AG10803 (cell line): ENCODE measurements at regions not wholly inside any gene's neighbourhood (a gene's known extent, or its start where the extent isn't known, plus 50 kb on each side); places are given as distances from the start of the nearest gene placed in this dataset.

Source experiments
- DNase-seq: peaks from one replicate; pipeline ENCODE4 v3.0.0; 2010; ENCODE audit warnings: low read depth
- H3K4me3 ChIP-seq: 2 replicates; pipeline ENCODE4 v1.5.1; 2011; ENCODE audit warnings: mild to moderate bottlenecking, low read length, control low read depth
- CTCF ChIP-seq: conservative IDR thresholded peaks from 2 replicates; pipeline ENCODE4 v1.5.1; 2011; ENCODE audit warnings: mild to moderate bottlenecking, low read length, control low read depth, inconsistent platforms

DNA sequence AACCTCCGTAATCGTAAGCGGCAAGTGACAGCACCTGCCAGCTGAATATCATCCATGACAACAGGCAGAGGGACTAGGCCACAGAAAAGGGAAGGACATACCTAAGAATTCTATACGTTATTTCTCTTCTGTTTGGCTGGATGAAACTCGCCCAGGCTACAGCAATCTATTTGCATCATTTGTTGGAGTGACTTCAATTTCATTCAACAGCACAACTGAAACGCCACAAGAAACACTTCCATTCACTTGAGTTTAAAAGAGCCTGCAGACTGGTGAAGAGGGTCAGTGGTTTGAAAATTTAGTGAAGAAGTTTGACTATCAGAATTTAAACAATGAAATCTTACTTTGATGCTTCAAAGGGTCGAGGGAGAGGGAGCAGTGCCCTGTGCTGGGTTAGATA is 378.7 kb downstream of the LMO4 start:
- no peak overlapping the region for H3K4me3 ChIP-seq
- no peak for TF ChIP-seq CTCF
- no peak for DNase-seq

DNA sequence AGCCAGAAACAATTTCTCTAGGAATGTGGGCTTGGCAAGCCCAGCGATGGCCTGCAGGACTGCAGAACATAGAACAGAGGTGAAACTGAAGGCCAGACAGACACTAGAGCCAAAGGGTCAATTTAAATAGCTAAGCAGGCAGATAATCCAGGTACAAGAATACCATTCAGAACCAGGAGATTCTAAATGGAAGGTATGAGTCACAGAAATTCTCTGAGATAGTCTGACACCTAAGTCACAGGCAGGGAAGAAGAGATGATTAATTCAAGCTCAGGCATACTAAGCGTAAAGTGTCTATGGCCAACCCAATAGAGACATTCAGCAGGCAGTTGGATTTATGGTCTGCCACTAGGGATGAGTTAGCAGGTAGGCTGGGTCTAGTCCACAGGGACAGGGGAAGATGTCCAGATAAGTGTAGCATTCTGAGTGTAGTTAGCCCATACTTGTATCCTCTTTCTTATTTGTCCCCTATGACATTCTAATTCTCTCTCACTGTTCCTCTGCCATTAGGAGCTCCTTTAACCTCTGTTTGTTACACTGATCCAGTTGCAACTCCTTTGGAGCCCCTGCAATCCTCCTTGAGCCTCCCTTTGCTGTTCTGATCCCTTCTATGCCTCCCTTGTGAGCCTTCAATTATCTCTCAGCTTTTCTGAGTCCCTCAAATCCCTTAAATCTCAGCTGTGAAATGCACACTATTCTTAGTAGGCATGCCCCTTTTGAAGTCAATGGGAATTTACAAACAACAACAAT is 383.8 kb downstream of the LMO4 start:
- DNase-seq = no peak
- no peak for TF ChIP-seq CTCF
- no peak overlapping the region for H3K4me3 ChIP-seq

- no peak overlapping the region for H3K4me3 ChIP-seq
- TF ChIP-seq CTCF = no peak
- DNase-seq = no peak
These were observed 385.6 kb downstream of the LMO4 start for GRCh38 chr1:87714278-87714677.

- no peak overlapping the region for H3K4me3 ChIP-seq
- TF ChIP-seq CTCF = no peak
- DNase-seq = no peak
These were observed 386.4 kb downstream of the LMO4 start for GRCh38 chr1:87715052-87715451.

DNA sequence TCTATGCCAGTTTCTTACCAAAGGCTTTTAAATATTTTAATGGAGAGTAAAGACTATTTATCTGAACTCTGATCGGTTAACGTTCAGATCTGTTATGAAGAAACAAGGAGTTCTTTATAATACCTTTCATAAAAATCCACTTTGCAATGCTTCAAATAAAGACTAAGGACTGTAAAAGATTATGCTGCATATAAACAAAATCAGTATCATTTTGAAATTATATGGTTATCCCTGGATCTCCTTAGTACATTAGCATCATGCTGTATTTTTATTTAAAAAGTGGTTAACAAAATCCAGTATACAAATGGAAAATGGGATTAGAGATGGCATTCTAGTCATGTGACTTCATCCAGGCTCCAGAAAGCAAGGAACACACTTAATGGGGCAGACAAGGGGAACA is 386.8 kb downstream of the LMO4 start:
- no peak overlapping the region for H3K4me3 ChIP-seq
- DNase-seq = no peak
- no peak for TF ChIP-seq CTCF

- DNase-seq = no peak
- no peak overlapping the region for H3K4me3 ChIP-seq
- TF ChIP-seq CTCF = no peak
These were observed 388.5 kb downstream of the LMO4 start for GRCh38 chr1:87717157-87717670.

DNA sequence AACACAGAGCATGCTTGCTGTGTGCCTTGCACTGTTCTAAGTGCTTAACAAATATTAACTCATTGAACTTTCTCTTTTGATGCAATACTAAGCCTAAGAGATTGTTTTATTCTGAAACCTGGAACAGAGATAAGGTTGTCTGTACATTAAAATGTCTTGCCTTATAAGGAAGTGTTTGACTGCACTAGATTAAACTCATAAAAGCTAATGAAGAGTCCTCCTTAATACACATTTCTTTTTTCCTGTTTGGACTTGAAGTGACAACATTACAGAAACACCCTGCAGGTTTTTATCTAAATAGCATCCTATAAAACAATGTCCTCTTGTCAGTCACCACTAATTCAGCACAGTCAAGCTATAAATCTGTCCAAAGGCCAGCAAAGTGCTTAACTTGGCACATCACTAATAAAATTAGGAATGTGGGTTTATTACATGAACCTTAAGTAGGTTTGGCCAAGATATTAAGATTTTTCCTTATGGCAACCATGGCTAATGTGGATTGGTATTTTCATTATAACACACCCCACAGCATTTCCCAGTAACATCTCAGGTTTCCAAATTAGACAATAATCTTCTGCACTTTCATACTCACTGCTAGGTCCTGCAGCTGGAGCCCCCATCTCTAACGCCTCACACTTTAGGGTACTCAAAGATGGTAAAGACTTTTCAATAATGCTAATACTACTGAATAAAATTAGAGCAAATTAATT is 389.7 kb downstream of the LMO4 start:
- DNase-seq = no peak

More for the DNA sequence above, 389.7 kb downstream of the LMO4 start:
- H3K4me3 ChIP-seq = no peak overlapping the region
- no peak for TF ChIP-seq CTCF
